ENCODE measurements at regions not wholly inside any gene's neighbourhood (a gene's known extent, or its start where the extent isn't known, plus 50 kb on each side); places are given as distances from the start of the nearest gene placed in this dataset.

DNA sequence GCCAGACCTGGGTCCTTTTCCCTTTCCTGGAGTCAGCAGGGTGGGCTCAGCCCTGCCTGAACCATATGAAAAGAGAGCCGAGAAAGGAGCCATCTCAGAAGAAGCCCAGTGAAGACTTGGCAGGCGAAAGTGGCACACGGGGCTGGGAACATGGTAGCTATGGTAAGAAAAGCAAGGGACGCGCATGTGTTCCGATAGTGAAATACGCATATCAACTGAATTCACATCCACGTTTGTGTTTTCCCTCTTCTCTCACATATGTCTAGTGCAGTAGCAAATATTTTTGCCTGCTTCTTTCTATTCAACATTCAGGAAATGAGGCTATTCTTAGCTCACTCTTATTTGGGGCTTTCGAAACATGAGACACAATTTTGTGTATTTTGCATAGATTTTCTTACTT is 54.1 kb upstream of the PEG3 start:
- H3K27me3 Mint-ChIP-seq (ENCODE audit: insufficient read depth, unreplicated experiment) = no peaks in the 10 kb centered on the region

DNA sequence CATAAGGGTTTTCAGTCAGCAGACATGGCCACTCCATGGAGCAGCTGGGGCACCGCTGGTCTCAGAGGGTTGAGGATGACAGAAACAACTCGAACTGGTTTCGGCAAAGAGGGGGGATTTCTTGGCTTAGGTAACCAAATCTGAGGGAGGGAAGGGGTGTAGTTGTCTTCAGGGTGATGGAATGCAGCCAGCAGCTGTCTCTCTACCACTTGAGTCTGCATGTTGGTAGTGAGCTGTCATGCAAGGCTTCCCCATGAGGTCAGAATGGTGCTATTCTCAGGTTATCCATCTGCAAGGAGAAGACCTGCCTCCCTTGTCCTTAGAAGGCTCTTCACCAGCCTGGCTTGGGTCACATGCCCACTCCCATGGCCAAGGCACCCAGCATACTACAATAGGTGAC is 55.6 kb upstream of the PEG3 start:
- BruUV-seq (replicated peaks) = no TSS peak
- H3K36me3 ChIP-seq (ENCODE audit: control insufficient read depth, insufficient read depth, low read length) = no peaks in the 10 kb centered on the region
- DNase-seq = no peak
- peaks cover 40% of the 10 kb centered on the region for H3K9me3 Mint-ChIP-seq (ENCODE audit: unreplicated experiment)
- H3K4me3 ChIP-seq (ENCODE audit: low read depth, low read length) = no peak overlapping the region
- no peaks in the 10 kb centered on the region for H3K27me3 Mint-ChIP-seq (ENCODE audit: insufficient read depth, unreplicated experiment)
- no peak overlapping the region for H3K4me3 Mint-ChIP-seq (ENCODE audit: unreplicated experiment)
- peaks cover 18% of the 10 kb centered on the region; the same call in 1 of the 2 replicates for H3K9me3 ChIP-seq
- ChIA-PET CTCF (no interaction called here), POLR2A (no interaction called here)
- H3K4me1 ChIP-seq = no peaks in the 10 kb centered on the region
- no peaks in the 10 kb centered on the region for H3K36me3 Mint-ChIP-seq (ENCODE audit: insufficient read depth, unreplicated experiment)
- TF ChIP-seq, protein P1, sequence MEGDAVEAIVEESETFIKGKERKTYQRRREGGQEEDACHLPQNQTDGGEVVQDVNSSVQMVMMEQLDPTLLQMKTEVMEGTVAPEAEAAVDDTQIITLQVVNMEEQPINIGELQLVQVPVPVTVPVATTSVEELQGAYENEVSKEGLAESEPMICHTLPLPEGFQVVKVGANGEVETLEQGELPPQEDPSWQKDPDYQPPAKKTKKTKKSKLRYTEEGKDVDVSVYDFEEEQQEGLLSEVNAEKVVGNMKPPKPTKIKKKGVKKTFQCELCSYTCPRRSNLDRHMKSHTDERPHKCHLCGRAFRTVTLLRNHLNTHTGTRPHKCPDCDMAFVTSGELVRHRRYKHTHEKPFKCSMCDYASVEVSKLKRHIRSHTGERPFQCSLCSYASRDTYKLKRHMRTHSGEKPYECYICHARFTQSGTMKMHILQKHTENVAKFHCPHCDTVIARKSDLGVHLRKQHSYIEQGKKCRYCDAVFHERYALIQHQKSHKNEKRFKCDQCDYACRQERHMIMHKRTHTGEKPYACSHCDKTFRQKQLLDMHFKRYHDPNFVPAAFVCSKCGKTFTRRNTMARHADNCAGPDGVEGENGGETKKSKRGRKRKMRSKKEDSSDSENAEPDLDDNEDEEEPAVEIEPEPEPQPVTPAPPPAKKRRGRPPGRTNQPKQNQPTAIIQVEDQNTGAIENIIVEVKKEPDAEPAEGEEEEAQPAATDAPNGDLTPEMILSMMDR (IDR thresholded peaks at IDR 0.05; ENCODE audit: insufficient read depth in 1 of 2, low read depth in 1 of 2, low read length in 1 of 2, severe bottlenecking in 1 of 2, unreplicated experiment in 1 of 2) = no peak
- intact Hi-C loops (cut with micrococcal nuclease; ENCODE audit: unreplicated experiment) = no loop called here
- H3K4me1 Mint-ChIP-seq (ENCODE audit: low read depth, unreplicated experiment) = no peaks in the 10 kb centered on the region
- no peaks in the 10 kb centered on the region for H3K27me3 ChIP-seq (replicated peaks; ENCODE audit: control insufficient read depth, insufficient read depth, low read length)
- no peak overlapping the region for H3K27ac Mint-ChIP-seq (ENCODE audit: unreplicated experiment)

More for the DNA sequence above, 54.1 kb upstream of the PEG3 start:
- Mint-ChIP-seq H3K4me1 (ENCODE audit: low read depth, unreplicated experiment) (no peaks in the 10 kb centered on the region), H3K4me3 (ENCODE audit: unreplicated experiment) (no peak overlapping the region), H3K36me3 (ENCODE audit: insufficient read depth, unreplicated experiment) (no peaks in the 10 kb centered on the region), H3K27ac (ENCODE audit: unreplicated experiment) (no peak overlapping the region), H3K9me3 (ENCODE audit: unreplicated experiment) (peaks cover 45% of the 10 kb centered on the region)
- intact Hi-C loops (cut with micrococcal nuclease; ENCODE audit: unreplicated experiment) = no loop called here
- Histone ChIP-seq H3K27me3 (replicated peaks; ENCODE audit: control insufficient read depth, insufficient read depth, low read length) (no peaks in the 10 kb centered on the region), H3K4me3 (ENCODE audit: low read depth, low read length) (no peak overlapping the region), H3K4me1 (no peaks in the 10 kb centered on the region), H3K36me3 (ENCODE audit: control insufficient read depth, insufficient read depth, low read length) (no peaks in the 10 kb centered on the region), H3K9me3 (peaks cover 19% of the 10 kb centered on the region)
- ChIA-PET CTCF (no interaction called here), POLR2A (no interaction called here)
- DNase-seq = no peak
- TF ChIP-seq, protein P1 (IDR thresholded peaks at IDR 0.05; ENCODE audit: insufficient read depth in 1 of 2, low read depth in 1 of 2, low read length in 1 of 2, severe bottlenecking in 1 of 2, unreplicated experiment in 1 of 2) = no peak
- no TSS peak for BruUV-seq (replicated peaks)

DNA sequence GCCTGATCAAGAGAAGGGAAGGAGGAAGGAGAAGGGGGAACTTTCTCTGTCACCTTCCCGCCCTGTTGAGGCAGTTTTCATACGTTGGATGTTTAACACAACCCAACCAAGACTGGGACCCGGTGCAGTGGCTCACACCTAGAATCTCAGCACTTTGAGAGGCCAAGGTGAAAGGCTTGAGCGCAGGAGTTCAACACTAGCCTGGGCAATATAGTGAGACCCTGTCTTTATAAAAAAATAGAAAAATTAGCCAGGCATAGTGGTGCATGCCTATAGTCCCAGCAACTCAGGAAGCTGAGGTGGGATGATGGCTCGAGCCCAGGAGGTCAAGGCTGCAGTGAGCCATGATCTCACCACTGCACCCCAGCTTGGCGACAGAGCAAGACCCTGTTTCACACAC is 59.4 kb upstream of the PEG3 start:
- POLR2A ChIA-PET = no interaction called here
- BruUV-seq (replicated peaks) = no TSS peak
- Mint-ChIP-seq H3K27ac (ENCODE audit: unreplicated experiment) (no peak overlapping the region), H3K36me3 (ENCODE audit: insufficient read depth, unreplicated experiment) (no peaks in the 10 kb centered on the region), H3K4me1 (ENCODE audit: low read depth, unreplicated experiment) (no peaks in the 10 kb centered on the region), H3K9me3 (ENCODE audit: unreplicated experiment) (peaks cover 37% of the 10 kb centered on the region), H3K27me3 (ENCODE audit: insufficient read depth, unreplicated experiment) (no peaks in the 10 kb centered on the region), H3K4me3 (ENCODE audit: unreplicated experiment) (no peak overlapping the region)
- no peak overlapping the region for H3K4me3 ChIP-seq (ENCODE audit: low read depth, low read length)
- no peak for DNase-seq
- no peaks in the 10 kb centered on the region for H3K27me3 ChIP-seq (replicated peaks; ENCODE audit: control insufficient read depth, insufficient read depth, low read length)
- TF ChIP-seq, protein P1 (IDR thresholded peaks at IDR 0.05; ENCODE audit: insufficient read depth in 1 of 2, low read depth in 1 of 2, low read length in 1 of 2, severe bottlenecking in 1 of 2, unreplicated experiment in 1 of 2) = no peak
- no peaks in the 10 kb centered on the region for H3K4me1 ChIP-seq
- intact Hi-C loops (cut with micrococcal nuclease; ENCODE audit: unreplicated experiment) = no loop called here
- no peaks in the 10 kb centered on the region for H3K36me3 ChIP-seq (ENCODE audit: control insufficient read depth, insufficient read depth, low read length)
- H3K9me3 ChIP-seq = peaks cover 3% of the 10 kb centered on the region
- CTCF ChIA-PET = no interaction called here
